ENCODE measurements at regions not wholly inside any gene's neighbourhood (a gene's known extent, or its start where the extent isn't known, plus 50 kb on each side); places are given as distances from the start of the nearest gene placed in this dataset.

- H3K27me3 ChIP-seq (ENCODE audit: insufficient read depth, poor library complexity, severe bottlenecking): no peaks in the 10 kb centered on the region
- peaks cover 19% of the 10 kb centered on the region for H3K4me1 ChIP-seq (ENCODE audit: insufficient read depth, poor library complexity, severe bottlenecking)
- H3K9me3 ChIP-seq (ENCODE audit: severe bottlenecking): peaks cover 4% of the 10 kb centered on the region
- H3K4me3 ChIP-seq (ENCODE audit: severe bottlenecking): no peak overlapping the region
- H3K27ac ChIP-seq (ENCODE audit: poor library complexity, severe bottlenecking): no peak overlapping the region
- no peak for TF ChIP-seq CTCF (IDR thresholded peaks at IDR 0.05; ENCODE audit: poor library complexity, severe bottlenecking)
- H3K36me3 ChIP-seq (ENCODE audit: low read depth): no peaks in the 10 kb centered on the region
- DNase-seq (ENCODE audit: low spot score) (no peak), ATAC-seq (ENCODE audit: low read depth) (no peak)
Measured at GRCh38 chr14:55867311-55867710, 250.9 kb upstream of the PELI2 start.

DNA sequence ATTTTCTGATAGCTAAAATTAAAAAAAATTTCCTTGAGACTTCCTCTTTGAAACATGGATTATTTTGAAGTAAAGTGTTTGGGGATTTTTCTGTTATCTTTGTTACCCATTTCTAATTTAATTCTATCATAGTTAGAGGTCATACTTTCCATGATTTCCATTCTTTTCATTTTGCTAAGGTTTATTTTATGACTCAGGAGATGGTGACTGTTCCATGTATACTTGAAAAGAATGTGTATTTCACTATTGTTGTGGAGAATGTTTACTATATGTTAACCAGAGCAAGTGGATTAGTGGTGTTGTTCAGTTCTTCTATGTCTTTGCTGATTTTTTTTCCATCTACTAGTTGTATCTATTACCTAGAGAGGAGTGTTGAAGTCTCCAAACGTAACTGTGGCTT is 250.5 kb upstream of the PELI2 start:
- Histone ChIP-seq H3K36me3 (ENCODE audit: low read depth) (no peaks in the 10 kb centered on the region), H3K9me3 (ENCODE audit: severe bottlenecking) (peaks cover 4% of the 10 kb centered on the region), H3K4me3 (ENCODE audit: severe bottlenecking) (no peak overlapping the region), H3K27me3 (ENCODE audit: insufficient read depth, poor library complexity, severe bottlenecking) (no peaks in the 10 kb centered on the region), H3K4me1 (ENCODE audit: insufficient read depth, poor library complexity, severe bottlenecking) (peaks cover 19% of the 10 kb centered on the region), H3K27ac (ENCODE audit: poor library complexity, severe bottlenecking) (no peak overlapping the region)
- DNase-seq (ENCODE audit: low spot score) (no peak), ATAC-seq (ENCODE audit: low read depth) (peak; percentile 86)
- no peak for TF ChIP-seq CTCF (IDR thresholded peaks at IDR 0.05; ENCODE audit: poor library complexity, severe bottlenecking)

DNA sequence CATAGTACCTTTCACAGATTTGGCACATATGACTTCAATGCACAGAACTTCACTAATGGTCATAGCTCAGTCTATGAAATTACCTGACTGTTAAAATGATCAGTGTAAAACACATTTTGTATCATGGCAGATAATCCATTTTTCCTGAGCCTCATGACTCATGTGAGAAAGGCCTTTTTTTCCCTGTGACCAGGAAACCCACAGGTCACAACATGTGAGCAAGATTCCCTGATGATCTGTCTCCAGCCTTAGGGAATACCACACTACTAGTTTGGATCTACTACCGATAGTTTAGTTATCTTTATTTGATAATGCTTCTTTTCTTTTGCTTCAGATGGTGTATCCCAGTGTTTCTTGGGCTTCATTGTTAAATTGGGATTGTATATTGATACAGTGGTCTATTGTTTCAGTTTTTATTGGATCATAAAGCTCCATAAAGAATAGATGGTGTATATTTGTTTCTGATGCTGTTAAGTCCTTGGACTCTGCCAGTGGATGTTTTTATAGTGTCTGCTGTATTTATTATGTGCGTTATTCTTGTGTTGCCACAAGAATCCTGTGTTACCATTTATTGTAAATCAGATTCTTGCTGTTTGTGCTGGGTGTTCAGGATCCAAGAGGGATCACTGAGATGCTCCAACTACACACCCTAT is 248.7 kb upstream of the PELI2 start:
- no peaks in the 10 kb centered on the region for H3K36me3 ChIP-seq (ENCODE audit: low read depth)
- TF ChIP-seq CTCF (IDR thresholded peaks at IDR 0.05; ENCODE audit: poor library complexity, severe bottlenecking): no peak
- H3K4me3 ChIP-seq (ENCODE audit: severe bottlenecking): no peak overlapping the region
- H3K9me3 ChIP-seq (ENCODE audit: severe bottlenecking): no peaks in the 10 kb centered on the region
- ATAC-seq (ENCODE audit: low read depth): peak; percentile 88
- H3K27me3 ChIP-seq (ENCODE audit: insufficient read depth, poor library complexity, severe bottlenecking): no peaks in the 10 kb centered on the region
- H3K27ac ChIP-seq (ENCODE audit: poor library complexity, severe bottlenecking): no peak overlapping the region
- DNase-seq (ENCODE audit: low spot score): no peak
- H3K4me1 ChIP-seq (ENCODE audit: insufficient read depth, poor library complexity, severe bottlenecking): peaks cover 19% of the 10 kb centered on the region

DNA sequence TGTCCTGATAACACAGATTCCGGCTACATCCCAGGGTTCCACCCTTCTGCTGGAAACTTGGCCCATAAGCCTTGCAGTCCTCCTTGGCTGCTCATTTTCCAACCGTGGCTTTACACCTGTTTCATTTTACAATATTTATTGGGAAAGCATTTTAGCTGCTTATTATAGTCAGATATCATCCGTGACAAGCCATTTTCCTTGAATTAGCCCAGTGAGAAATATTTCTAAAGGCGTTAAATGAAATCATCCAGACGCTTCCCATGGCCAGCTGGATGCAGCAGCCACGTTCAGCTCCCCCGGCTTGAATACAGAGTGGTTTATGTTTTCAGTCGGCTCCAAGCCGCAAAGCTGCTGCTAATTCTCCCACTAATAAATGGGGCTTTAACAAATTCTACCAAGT is 245.0 kb upstream of the PELI2 start:
- ATAC-seq (ENCODE audit: low read depth) (no peak), DNase-seq (ENCODE audit: low spot score) (no peak)
- Histone ChIP-seq H3K4me3 (ENCODE audit: severe bottlenecking) (no peak overlapping the region), H3K27me3 (ENCODE audit: insufficient read depth, poor library complexity, severe bottlenecking) (no peaks in the 10 kb centered on the region), H3K9me3 (ENCODE audit: severe bottlenecking) (no peaks in the 10 kb centered on the region), H3K4me1 (ENCODE audit: insufficient read depth, poor library complexity, severe bottlenecking) (peaks cover 12% of the 10 kb centered on the region), H3K27ac (ENCODE audit: poor library complexity, severe bottlenecking) (no peak overlapping the region), H3K36me3 (ENCODE audit: low read depth) (no peaks in the 10 kb centered on the region)
- no peak for TF ChIP-seq CTCF (IDR thresholded peaks at IDR 0.05; ENCODE audit: poor library complexity, severe bottlenecking)

DNA sequence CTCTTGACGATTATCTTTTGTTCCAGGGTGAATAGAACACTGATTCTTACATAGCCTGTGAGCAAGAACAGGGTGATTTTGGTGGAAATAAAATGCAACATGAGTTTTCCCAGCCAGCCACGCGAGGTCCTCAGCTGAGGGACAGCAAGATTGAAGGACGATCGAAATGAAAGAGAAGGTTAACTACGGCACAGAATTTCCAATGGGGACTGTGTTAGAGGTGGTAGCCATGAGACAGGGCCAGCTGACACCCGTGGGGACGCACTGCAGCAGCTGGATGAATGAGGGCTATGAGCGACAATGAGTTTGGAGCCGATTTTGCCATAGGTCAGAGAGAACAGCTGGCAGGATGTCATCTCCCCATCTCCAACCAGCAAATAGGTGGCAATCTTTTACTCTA is 243.4 kb upstream of the PELI2 start:
- Histone ChIP-seq H3K27me3 (ENCODE audit: insufficient read depth, poor library complexity, severe bottlenecking) (no peaks in the 10 kb centered on the region), H3K36me3 (ENCODE audit: low read depth) (no peaks in the 10 kb centered on the region), H3K27ac (ENCODE audit: poor library complexity, severe bottlenecking) (no peak overlapping the region), H3K4me1 (ENCODE audit: insufficient read depth, poor library complexity, severe bottlenecking) (peaks cover 3% of the 10 kb centered on the region), H3K9me3 (ENCODE audit: severe bottlenecking) (no peaks in the 10 kb centered on the region), H3K4me3 (ENCODE audit: severe bottlenecking) (no peak overlapping the region)
- DNase-seq (ENCODE audit: low spot score) (no peak), ATAC-seq (ENCODE audit: low read depth) (no peak)
- no peak for TF ChIP-seq CTCF (IDR thresholded peaks at IDR 0.05; ENCODE audit: poor library complexity, severe bottlenecking)

Data from RWPE2 (cell line).